Esophagus muscularis mucosa (tissue), 4 donors: ENCODE measurements at regions not wholly inside any gene's neighbourhood (a gene's known extent, or its start where the extent isn't known, plus 50 kb on each side); places are given as distances from the start of the nearest gene placed in this dataset.

Experiments
- DNase-seq: peaks from one replicate; pipeline ENCODE4 v3.0.0-alpha.2; 2017; ENCODE audit errors: extremely low spot score
- H3K27ac ChIP-seq, 4 donors: fragments of 200-600 bp; sonication (generic); replicated peaks in 1 of 4; 1 replicate in 3 of 4; 2 replicates in 1 of 4; pipeline ENCODE4 v1.5.1; 2016 to 2019; ENCODE audit warnings: mild to moderate bottlenecking in 1 of 4
- H3K27me3 ChIP-seq, 4 donors: fragments of 200-600 bp; sonication (generic); one replicate each; pipeline versions ENCODE4 v1.5.1 to v1.6.0; 2016 to 2019
- H3K36me3 ChIP-seq, 4 donors: fragments of 200-600 bp; sonication (generic); one replicate each; pipeline ENCODE4 v1.5.1; 2016 to 2019
- H3K4me1 ChIP-seq, 4 donors: fragments of 200-600 bp; sonication (generic); one replicate each; pipeline ENCODE4 v1.5.1; 2016 to 2019
- H3K4me3 ChIP-seq, 4 donors: fragments of 200-600 bp; sonication (generic); 1 replicate in 2 of 4; 2 replicates in 2 of 4; pipeline ENCODE4 v1.5.1; 2016 to 2019; ENCODE audit warnings: mild to moderate bottlenecking in 4 of 4, moderate library complexity in 1 of 4
- H3K9me3 ChIP-seq, 4 donors: fragments of 200-600 bp; sonication (generic); 1 replicate in 3 of 4; 2 replicates in 1 of 4; pipeline ENCODE4 v1.5.1; 2016 to 2019
- EP300 ChIP-seq: sonication (generic); formaldehyde crosslinking; IDR thresholded peaks from one replicate; pipeline ENCODE4 v1.6.1; 2017; ENCODE audit warnings: antibody characterized with exemption
- POLR2A ChIP-seq: fragments of 450-650 bp; IDR thresholded peaks from one replicate; pipeline ENCODE4 v1.6.1; 2017; ENCODE audit warnings: antibody characterized with exemption, moderate library complexity, mild to moderate bottlenecking, low read depth
- POLR2AphosphoS5 ChIP-seq, 2 donors: sonication (generic); formaldehyde crosslinking; IDR thresholded peaks; one replicate each; pipeline ENCODE4 v1.6.1; 2017; ENCODE audit warnings: antibody characterized with exemption in 2 of 2
- WGBS: methylation state at CpG from one replicate; pipeline ENCODE4 v1.1.5; 2018; 5-methylcytosine and 5-hydroxymethylcytosine counted together
- intact Hi-C: fragments of 100-400 bp; cut with DNase I; formaldehyde crosslinking; loops from one replicate; pipeline ENCODE4 v1.15.1; 2023
- TF ChIP-seq, protein P1 (sequence below), 3 experiments: fragments of 200-600 bp in 2 of 3; fragments of 450-650 bp in 1 of 3; sonication (generic) in 2 of 3; IDR thresholded peaks; one replicate each; pipeline ENCODE4 v1.5.1; 2017 to 2019; ENCODE audit warnings: antibody characterized with exemption in 3 of 3, mild to moderate bottlenecking in 2 of 3, moderate library complexity in 1 of 3

DNA sequence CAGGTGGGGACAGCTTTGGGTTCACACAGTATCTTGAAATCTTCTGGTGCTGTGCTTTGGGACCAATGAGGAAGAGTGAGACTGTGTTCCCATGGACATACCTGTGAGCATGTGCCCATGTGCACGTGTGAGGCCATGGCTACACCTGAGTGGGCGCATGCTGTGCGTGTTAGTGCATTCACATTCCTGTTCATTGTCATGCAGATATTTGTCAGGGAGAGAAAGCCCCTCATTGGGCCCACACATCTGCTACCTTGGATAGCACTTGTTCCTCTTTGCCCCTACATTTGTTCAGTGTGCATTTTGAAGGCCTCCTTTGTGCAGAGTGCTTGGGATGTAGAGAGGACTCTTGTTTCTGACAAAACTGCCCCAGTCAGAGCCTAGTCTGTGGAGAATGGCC, 154.3 kb upstream of the E2F8 start:
- no peak overlapping the region for H3K27ac ChIP-seq
- H3K9me3 ChIP-seq = peaks cover 0 to 6% (median 0%) of the 10 kb centered on the region in 4 donors
- WGBS = 0% methylated on average over 1 of the region's 3 CpGs
- TF ChIP-seq, protein P1, sequence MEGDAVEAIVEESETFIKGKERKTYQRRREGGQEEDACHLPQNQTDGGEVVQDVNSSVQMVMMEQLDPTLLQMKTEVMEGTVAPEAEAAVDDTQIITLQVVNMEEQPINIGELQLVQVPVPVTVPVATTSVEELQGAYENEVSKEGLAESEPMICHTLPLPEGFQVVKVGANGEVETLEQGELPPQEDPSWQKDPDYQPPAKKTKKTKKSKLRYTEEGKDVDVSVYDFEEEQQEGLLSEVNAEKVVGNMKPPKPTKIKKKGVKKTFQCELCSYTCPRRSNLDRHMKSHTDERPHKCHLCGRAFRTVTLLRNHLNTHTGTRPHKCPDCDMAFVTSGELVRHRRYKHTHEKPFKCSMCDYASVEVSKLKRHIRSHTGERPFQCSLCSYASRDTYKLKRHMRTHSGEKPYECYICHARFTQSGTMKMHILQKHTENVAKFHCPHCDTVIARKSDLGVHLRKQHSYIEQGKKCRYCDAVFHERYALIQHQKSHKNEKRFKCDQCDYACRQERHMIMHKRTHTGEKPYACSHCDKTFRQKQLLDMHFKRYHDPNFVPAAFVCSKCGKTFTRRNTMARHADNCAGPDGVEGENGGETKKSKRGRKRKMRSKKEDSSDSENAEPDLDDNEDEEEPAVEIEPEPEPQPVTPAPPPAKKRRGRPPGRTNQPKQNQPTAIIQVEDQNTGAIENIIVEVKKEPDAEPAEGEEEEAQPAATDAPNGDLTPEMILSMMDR (IDR thresholded peaks at IDR 0.05) = no peak
- TF ChIP-seq EP300 = no peak
- TF ChIP-seq POLR2AphosphoS5 (IDR thresholded peaks at IDR 0.05) = no peak
- no peak for TF ChIP-seq POLR2A
- no peaks in the 10 kb centered on the region for H3K27me3 ChIP-seq
- DNase-seq = no peak
- intact Hi-C loops = no loop called here
- H3K36me3 ChIP-seq = no peaks in the 10 kb centered on the region
- H3K4me3 ChIP-seq = no peak overlapping the region
- peaks cover 0 to 16% (median 10%) of the 10 kb centered on the region in 4 donors for H3K4me1 ChIP-seq

DNA sequence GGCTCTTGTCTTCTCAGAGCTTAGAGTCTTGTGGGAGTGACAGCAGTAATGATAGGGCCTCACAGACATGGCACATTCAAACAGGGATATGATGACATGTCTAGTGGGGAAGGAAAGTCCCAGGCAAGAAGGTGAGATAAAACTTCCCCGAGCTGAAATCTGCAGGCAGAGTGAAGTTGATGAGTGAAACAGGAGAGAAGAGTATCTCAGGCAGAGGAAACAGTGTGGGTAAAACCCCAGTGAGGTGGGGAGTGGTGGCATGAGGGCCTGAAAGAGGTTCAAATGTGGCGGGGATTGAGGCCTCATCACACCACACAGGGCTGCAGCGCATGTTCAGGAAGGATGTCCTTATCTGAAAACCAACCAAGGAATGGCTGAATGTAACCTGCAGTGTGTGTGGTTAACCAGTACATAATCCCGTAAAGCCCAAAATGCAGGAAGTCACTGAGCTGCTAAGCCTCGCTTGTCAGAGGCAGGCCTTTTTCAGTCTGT, 153.8 kb upstream of the E2F8 start:
- Histone ChIP-seq H3K4me1 (peaks cover 0 to 13% (median 8%) of the 10 kb centered on the region in 4 donors), H3K27ac (no peak overlapping the region), H3K4me3 (no peak overlapping the region), H3K9me3 (peaks cover 0 to 6% (median 0%) of the 10 kb centered on the region in 4 donors), H3K27me3 (no peaks in the 10 kb centered on the region), H3K36me3 (no peaks in the 10 kb centered on the region)
- intact Hi-C loops = no loop called here
- DNase-seq = no peak
- TF ChIP-seq, protein P1 (IDR thresholded peaks at IDR 0.05) = no peak
- no peak for TF ChIP-seq POLR2A
- no peak for TF ChIP-seq EP300
- TF ChIP-seq POLR2AphosphoS5 (IDR thresholded peaks at IDR 0.05) = no peak
- WGBS = 86% methylated on average over 5 of the region's 5 CpGs

DNA sequence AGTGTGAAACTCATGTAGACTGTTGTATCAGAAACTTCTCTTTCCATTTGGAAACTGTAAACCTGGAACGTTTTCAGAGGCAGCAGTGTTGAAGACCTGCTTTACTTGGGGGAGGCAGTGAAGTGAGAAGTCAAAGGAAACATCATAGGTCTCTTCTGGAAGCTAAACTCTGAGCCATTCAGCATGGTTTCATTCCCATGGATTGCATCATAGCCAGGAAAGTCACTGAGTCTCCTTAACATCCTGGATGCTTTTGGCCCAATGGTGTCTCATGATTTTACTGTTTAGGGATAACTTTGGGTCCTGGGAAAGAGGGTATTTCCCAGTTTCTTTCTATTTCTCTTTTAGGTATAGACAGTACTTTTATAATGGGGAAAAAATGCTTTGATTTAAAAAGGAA, 153.2 kb upstream of the E2F8 start:
- no peaks in the 10 kb centered on the region for H3K36me3 ChIP-seq
- H3K4me1 ChIP-seq = peaks cover 0 to 12% (median 4%) of the 10 kb centered on the region in 4 donors
- H3K27ac ChIP-seq = no peak overlapping the region
- intact Hi-C loops = no loop called here
- DNase-seq = no peak
- TF ChIP-seq POLR2AphosphoS5 (IDR thresholded peaks at IDR 0.05) (no peak), POLR2A (no peak), EP300 (no peak)
- TF ChIP-seq, protein P1 (IDR thresholded peaks at IDR 0.05) = no peak
- H3K4me3 ChIP-seq = no peak overlapping the region
- 44% methylated on average over 1 of the region's 1 CpG for WGBS
- no peaks in the 10 kb centered on the region for H3K27me3 ChIP-seq
- H3K9me3 ChIP-seq = peaks cover 0 to 6% (median 0%) of the 10 kb centered on the region in 4 donors

DNA sequence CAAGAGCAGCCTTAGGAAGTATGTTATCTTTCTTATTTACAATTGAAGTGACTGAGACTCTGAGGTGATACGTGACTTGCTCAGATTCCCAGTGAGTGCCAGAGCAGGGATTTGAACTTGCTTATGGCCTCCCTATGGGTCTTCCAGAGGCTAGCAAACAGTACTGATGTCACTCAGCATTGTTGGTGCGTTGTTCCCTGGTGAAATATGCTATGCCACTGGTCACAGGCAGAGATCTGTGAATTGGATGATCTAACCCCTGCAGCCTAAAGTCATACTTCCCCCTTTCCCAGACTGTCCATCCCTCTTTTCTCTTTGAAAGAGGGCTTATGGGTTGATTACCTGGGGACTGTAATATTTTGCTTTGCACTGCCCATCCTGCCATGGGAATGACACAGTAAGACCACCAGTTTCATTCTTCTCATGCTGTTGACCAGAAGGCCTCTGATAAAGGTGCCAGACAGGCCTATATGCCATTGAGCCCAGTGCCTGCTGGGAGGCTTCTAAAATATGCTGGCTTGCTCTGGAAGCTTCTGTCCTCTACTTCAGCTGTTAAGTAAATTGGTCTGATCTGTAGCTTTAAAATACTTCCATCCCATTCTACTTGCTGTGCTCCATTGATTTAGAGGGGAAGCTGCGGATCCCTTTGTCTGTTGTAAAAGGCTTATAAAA, 152.2 kb upstream of the E2F8 start:
- no peak for DNase-seq
- no peak overlapping the region for H3K27ac ChIP-seq
- no peak overlapping the region for H3K4me3 ChIP-seq
- H3K4me1 ChIP-seq = peaks cover 0 to 4% (median 2%) of the 10 kb centered on the region in 4 donors
- TF ChIP-seq, protein P1 (IDR thresholded peaks at IDR 0.05) = no peak
- TF ChIP-seq POLR2AphosphoS5 (IDR thresholded peaks at IDR 0.05) = no peak
- TF ChIP-seq POLR2A = no peak
- TF ChIP-seq EP300 = no peak
- H3K36me3 ChIP-seq = no peaks in the 10 kb centered on the region
- H3K27me3 ChIP-seq = no peaks in the 10 kb centered on the region
- 90% methylated on average over 3 of the region's 3 CpGs for WGBS
- H3K9me3 ChIP-seq = peaks cover 0 to 6% (median 0%) of the 10 kb centered on the region in 4 donors
- intact Hi-C loops = no loop called here
